HG02943 (cell line): ENCODE measurements at regions not wholly inside any gene's neighbourhood (a gene's known extent, or its start where the extent isn't known, plus 50 kb on each side); places are given as distances from the start of the nearest gene placed in this dataset.

Experiments used
- ATAC-seq: cut with Tn5 transposase; IDR thresholded peaks from one replicate; pipeline ENCODE4 v1.9.1; 2021; ENCODE audit warnings: mild to moderate bottlenecking, low read depth, moderate library complexity; ENCODE audit not compliant: unreplicated experiment

- ATAC-seq, result no peak
Observed at GRCh38 chr7:18081617-18082016, 54.0 kb upstream of the PRPS1L1 start.

- ATAC-seq, result no peak
Observed at GRCh38 chr7:18082169-18082568, 54.5 kb upstream of the PRPS1L1 start.

- no peak for ATAC-seq
Observed at GRCh38 chr7:18086165-18087025, 58.7 kb upstream of the PRPS1L1 start.

- ATAC-seq, result no peak
Observed at GRCh38 chr7:18087026-18087686, 59.5 kb upstream of the PRPS1L1 start.

- ATAC-seq, result no peak
Observed at GRCh38 chr7:18087687-18088078, 60.0 kb upstream of the PRPS1L1 start.

GRCh38 chr7:18096087-18096486 is 68.4 kb upstream of the PRPS1L1 start:
- ATAC-seq, result no peak

GRCh38 chr7:18102576-18102975 is 74.9 kb upstream of the PRPS1L1 start:
- no peak for ATAC-seq

- ATAC-seq, result no peak
Observed at GRCh38 chr7:18103436-18104218, 76.0 kb upstream of the PRPS1L1 start.

- ATAC-seq, result no peak
Observed at GRCh38 chr7:18109762-18110161, 82.1 kb upstream of the PRPS1L1 start.

- no peak for ATAC-seq
Observed at GRCh38 chr7:18116661-18117060, 89.0 kb upstream of the PRPS1L1 start.

- ATAC-seq, result no peak
Observed at GRCh38 chr7:18117482-18117881, 89.8 kb upstream of the PRPS1L1 start.

GRCh38 chr7:18119985-18120384 is 92.3 kb upstream of the PRPS1L1 start:
- no peak for ATAC-seq

- no peak for ATAC-seq
Observed at GRCh38 chr7:18123508-18124239, 96.0 kb upstream of the PRPS1L1 start.

GRCh38 chr7:18125476-18125875 is 97.8 kb upstream of the PRPS1L1 start:
- ATAC-seq, result no peak

GRCh38 chr7:18126281-18126680 is 98.6 kb upstream of the PRPS1L1 start:
- no peak for ATAC-seq

- ATAC-seq, result no peak
Observed at GRCh38 chr7:18128846-18129245, 101.2 kb upstream of the PRPS1L1 start.

- ATAC-seq, result no peak
Observed at GRCh38 chr7:18132811-18133210, 105.2 kb upstream of the PRPS1L1 start.

- ATAC-seq, result no peak
Observed at GRCh38 chr7:18133921-18134320, 106.3 kb upstream of the PRPS1L1 start.

GRCh38 chr7:18140943-18141342 is 113.3 kb upstream of the PRPS1L1 start:
- ATAC-seq, result no peak

GRCh38 chr7:18144166-18144565 is 116.5 kb upstream of the PRPS1L1 start:
- ATAC-seq, result no peak

GRCh38 chr7:18145160-18145559 is 117.5 kb upstream of the PRPS1L1 start:
- no peak for ATAC-seq
